ENCODE measurements at regions not wholly inside any gene's neighbourhood (a gene's known extent, or its start where the extent isn't known, plus 50 kb on each side); places are given as distances from the start of the nearest gene placed in this dataset.

DNA sequence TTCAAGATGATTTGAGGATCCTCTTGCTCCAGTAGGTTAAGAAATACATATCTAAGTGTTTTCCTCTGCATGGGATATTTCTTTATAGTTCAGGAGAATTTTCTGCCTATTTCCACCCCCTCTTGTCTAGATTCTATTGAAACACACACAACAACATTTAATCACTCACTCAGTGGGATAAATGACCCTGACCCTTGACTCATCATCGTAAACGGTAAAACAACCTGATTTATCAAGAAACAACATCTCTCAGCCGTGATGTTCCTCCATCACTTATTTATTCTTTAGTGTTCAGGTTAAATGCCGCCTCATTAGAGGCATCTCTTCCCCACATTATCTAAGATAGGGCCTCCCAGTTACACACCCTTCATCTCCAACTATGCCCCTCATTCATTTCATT, 208.7 kb upstream of the FMN2 start:
- Histone ChIP-seq H3K27ac (no peak overlapping the region), H3K4me3 (no peak overlapping the region)
- DNase-seq (ENCODE audit: low spot score) = no peak
- TF ChIP-seq, protein P1, sequence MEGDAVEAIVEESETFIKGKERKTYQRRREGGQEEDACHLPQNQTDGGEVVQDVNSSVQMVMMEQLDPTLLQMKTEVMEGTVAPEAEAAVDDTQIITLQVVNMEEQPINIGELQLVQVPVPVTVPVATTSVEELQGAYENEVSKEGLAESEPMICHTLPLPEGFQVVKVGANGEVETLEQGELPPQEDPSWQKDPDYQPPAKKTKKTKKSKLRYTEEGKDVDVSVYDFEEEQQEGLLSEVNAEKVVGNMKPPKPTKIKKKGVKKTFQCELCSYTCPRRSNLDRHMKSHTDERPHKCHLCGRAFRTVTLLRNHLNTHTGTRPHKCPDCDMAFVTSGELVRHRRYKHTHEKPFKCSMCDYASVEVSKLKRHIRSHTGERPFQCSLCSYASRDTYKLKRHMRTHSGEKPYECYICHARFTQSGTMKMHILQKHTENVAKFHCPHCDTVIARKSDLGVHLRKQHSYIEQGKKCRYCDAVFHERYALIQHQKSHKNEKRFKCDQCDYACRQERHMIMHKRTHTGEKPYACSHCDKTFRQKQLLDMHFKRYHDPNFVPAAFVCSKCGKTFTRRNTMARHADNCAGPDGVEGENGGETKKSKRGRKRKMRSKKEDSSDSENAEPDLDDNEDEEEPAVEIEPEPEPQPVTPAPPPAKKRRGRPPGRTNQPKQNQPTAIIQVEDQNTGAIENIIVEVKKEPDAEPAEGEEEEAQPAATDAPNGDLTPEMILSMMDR (IDR thresholded peaks at IDR 0.05) = no peak

DNA sequence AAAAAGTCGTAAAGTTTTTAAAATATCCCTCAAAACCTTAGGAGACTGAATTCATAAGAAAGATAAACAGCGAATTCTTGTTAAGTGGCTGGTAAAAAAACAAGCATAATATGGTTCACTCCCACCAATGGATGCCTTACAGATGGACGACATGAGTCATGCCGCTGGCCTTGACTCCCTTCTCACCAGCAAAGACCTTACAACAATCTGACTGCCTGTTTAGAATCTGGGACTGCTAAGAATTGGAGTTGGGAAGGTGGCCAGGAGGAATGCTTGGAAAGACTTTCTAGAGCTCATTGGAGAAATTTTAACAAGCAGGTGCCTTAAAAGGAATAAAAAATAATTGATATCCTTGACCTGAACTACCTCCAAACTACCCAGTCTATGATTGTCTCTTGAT, 206.9 kb upstream of the FMN2 start:
- Histone ChIP-seq H3K27ac (no peak overlapping the region), H3K4me3 (no peak overlapping the region)
- DNase-seq (ENCODE audit: low spot score) = no peak
- TF ChIP-seq, protein P1 (IDR thresholded peaks at IDR 0.05) = no peak

DNA sequence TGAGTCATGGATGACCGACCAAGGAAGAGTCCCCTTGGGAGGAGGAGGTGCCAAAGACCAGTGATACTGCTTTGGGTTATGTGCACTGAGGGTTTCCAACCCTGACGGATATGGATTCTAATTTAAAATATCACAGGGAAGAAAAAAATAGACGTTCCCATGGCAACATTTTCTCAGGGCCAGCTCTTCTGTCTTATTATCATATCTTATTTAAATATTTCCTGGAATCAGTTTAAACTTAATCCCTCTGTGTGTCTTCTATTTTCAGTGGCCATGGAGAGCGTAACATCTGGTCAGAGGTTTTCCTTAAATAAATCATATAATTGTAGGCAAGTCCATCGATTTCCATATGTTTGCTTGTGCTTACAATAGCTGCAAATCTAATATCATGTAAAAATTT, 205.4 kb upstream of the FMN2 start:
- TF ChIP-seq, protein P1 (IDR thresholded peaks at IDR 0.05) = no peak
- Histone ChIP-seq H3K4me3 (no peak overlapping the region), H3K27ac (no peak overlapping the region)
- DNase-seq (ENCODE audit: low spot score) = no peak

DNA sequence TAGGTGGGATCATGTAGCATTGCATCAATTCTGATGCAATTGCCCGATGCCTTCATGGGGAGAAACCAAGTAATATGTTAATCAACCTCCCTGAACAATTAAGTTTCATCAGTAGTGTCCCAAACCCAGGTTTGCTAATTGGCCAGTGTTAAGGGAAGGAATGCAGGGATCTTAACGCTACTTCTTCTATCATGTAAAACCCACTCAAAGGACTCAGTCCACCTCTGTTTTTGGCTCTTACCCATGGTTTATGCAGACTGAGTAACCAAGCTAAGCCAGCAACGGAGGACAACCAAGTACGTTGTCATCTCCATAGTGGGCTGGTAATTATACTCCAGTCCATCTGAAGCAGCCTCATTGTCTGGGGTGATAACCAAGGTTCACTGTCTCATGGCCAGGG, 203.0 kb upstream of the FMN2 start:
- H3K27ac ChIP-seq = no peak overlapping the region

DNA sequence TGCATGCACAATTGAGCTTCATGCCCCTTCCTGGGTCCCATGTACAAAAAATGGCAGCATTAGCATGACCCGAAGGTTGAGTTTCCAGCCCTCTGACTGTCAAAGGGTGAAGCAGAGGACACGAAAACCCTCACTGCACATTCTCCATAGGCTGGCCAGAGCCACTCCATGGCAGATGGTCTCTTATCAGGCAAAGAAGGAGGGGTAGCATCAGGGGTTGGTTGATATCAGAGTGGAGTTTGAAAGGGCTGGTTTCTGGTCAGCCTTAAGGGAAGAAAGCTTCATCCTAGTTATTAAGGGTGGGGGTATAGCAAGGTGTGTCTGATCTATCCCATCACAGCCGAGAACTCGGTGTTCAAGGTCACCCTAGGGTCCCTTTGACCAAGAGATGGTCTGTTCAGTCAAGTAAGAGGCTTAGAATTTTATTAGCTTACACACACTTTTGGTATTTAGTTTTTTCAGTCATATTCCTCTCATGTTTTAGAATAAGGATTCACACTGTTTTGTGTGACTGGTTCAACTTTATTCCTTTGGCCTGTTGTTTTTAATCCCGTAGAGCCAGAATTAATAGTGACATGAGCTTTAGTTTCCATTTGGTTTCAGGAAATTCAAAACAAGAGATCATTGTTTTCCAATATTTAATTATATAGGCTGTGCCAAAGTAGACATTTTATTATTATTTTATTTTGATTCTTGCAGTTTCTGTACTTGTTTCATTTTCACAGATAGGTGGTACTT, 199.9 kb upstream of the FMN2 start:
- TF ChIP-seq, protein P1 (IDR thresholded peaks at IDR 0.05) = no peak
- no peak for DNase-seq (ENCODE audit: low spot score)
- Histone ChIP-seq H3K4me3 (no peak overlapping the region), H3K27ac (no peak overlapping the region)

More for the DNA sequence above, 203.0 kb upstream of the FMN2 start:
- TF ChIP-seq, protein P1 (IDR thresholded peaks at IDR 0.05) = no peak
- no peak for DNase-seq (ENCODE audit: low spot score)
- H3K4me3 ChIP-seq = no peak overlapping the region

DNA sequence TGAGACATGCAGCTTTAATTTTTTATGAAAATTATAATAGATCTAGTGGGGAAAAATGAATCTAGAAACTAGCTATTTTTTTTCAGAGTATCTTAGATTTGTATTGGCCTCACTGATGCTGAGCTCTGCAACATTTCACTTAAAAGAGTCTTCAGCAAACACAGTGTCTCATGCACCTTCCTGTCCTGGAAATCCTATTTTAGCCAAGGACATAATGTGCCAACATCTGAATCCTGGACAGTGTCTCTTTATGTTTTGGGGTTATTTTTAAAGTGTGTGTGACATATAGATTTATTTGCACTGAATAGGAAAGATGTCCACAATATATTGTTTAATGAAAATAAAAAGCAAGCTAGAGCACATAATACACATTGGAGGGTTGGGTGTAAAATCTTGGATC, 199.1 kb upstream of the FMN2 start:
- Histone ChIP-seq H3K27ac (no peak overlapping the region), H3K4me3 (no peak overlapping the region)
- no peak for DNase-seq (ENCODE audit: low spot score)
- TF ChIP-seq, protein P1 (IDR thresholded peaks at IDR 0.05) = no peak

DNA sequence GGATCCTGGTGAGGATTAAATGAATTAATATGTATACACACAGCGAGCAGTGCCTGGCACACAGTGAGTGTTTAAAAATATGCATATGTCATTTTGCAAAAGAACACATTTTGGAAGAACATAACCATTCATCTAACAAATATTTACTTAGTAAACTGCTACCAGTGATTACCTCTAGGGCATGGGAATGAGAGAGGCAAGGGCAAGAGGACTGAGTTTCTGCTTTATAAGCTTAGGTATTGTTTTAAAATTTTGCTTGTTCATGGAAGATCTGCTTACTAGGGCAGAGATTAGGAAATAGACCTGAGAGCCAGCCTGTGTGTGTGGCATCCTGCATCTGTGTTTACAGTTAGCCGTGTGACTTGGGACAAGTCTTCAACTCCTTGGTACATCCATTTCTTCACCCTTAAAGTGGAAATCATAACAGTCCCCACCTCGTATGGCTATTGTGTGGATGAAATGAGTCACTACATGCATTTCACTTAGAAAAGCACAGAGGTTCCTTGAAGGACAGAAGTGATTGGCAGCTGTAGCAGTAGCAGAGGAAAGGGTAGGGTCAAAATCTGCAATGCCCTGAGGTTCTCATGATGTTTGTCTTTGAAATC, 198.5 kb upstream of the FMN2 start:
- Histone ChIP-seq H3K27ac (no peak overlapping the region), H3K4me3 (no peak overlapping the region)
- TF ChIP-seq, protein P1 (IDR thresholded peaks at IDR 0.05) = no peak
- DNase-seq (ENCODE audit: low spot score) = no peak
